ENCODE measurements at regions not wholly inside any gene's neighbourhood (a gene's known extent, or its start where the extent isn't known, plus 50 kb on each side); places are given as distances from the start of the nearest gene placed in this dataset.

DNA sequence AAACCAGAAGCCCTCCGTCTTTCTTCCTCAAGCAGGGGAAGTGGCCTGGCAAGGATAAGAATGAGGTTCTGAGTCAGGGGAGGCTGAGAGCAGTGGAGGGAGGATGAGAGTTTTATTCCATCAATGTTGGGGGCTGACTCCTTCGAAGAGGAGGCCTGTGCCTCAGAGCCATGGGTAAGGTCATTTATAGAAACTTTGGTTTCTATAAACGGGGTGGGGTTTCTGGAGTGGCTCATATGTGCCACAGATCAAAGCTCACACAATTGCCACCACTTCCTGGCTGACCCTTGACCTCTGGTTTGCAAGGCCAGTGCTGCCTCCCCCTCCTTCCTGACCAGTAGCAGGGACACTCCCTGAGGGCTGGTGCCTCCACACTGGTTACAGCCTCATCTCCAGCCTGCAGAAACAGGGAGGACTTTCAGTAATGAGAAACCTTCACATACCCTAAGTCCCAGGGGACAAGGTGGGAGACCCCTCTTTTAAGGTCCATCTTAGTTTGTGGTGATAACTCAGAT is 166.0 kb downstream of the PDGFRA start:
- TF ChIP-seq, protein P1, sequence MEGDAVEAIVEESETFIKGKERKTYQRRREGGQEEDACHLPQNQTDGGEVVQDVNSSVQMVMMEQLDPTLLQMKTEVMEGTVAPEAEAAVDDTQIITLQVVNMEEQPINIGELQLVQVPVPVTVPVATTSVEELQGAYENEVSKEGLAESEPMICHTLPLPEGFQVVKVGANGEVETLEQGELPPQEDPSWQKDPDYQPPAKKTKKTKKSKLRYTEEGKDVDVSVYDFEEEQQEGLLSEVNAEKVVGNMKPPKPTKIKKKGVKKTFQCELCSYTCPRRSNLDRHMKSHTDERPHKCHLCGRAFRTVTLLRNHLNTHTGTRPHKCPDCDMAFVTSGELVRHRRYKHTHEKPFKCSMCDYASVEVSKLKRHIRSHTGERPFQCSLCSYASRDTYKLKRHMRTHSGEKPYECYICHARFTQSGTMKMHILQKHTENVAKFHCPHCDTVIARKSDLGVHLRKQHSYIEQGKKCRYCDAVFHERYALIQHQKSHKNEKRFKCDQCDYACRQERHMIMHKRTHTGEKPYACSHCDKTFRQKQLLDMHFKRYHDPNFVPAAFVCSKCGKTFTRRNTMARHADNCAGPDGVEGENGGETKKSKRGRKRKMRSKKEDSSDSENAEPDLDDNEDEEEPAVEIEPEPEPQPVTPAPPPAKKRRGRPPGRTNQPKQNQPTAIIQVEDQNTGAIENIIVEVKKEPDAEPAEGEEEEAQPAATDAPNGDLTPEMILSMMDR (IDR thresholded peaks at IDR 0.05) = no peak
- TF ChIP-seq EP300 (IDR thresholded peaks at IDR 0.05) (no peak), POLR2A (IDR thresholded peaks at IDR 0.05) (no peak)

All from tibial nerve (tissue), 4 donors.